ENCODE measurements at regions not wholly inside any gene's neighbourhood (a gene's known extent, or its start where the extent isn't known, plus 50 kb on each side); places are given as distances from the start of the nearest gene placed in this dataset.

DNA sequence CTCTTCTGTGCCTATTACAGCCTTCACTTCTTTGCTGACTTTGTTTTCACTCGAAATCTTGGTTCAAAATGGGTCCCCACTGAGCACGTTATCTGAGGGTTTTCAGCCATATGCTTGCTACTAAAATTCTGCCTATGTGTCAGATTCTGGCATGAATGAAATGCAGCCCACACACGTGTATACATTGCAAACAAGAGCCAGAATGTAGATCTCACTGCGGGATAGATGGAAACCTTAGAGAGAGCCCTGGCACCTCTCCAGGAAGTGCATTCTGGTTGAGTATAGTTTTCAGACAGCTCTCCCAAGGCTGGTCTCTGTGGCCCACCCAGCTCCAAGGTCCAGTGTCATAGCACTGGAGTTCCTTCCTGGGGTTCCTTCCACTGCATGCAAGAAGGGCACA lies 234.7 kb upstream of the GJB5 start:
- TF ChIP-seq, protein P1, sequence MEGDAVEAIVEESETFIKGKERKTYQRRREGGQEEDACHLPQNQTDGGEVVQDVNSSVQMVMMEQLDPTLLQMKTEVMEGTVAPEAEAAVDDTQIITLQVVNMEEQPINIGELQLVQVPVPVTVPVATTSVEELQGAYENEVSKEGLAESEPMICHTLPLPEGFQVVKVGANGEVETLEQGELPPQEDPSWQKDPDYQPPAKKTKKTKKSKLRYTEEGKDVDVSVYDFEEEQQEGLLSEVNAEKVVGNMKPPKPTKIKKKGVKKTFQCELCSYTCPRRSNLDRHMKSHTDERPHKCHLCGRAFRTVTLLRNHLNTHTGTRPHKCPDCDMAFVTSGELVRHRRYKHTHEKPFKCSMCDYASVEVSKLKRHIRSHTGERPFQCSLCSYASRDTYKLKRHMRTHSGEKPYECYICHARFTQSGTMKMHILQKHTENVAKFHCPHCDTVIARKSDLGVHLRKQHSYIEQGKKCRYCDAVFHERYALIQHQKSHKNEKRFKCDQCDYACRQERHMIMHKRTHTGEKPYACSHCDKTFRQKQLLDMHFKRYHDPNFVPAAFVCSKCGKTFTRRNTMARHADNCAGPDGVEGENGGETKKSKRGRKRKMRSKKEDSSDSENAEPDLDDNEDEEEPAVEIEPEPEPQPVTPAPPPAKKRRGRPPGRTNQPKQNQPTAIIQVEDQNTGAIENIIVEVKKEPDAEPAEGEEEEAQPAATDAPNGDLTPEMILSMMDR (IDR thresholded peaks at IDR 0.05; ENCODE audit: low read length): no peak
- no peak for TF ChIP-seq EZH2 (IDR thresholded peaks at IDR 0.05; ENCODE audit: borderline replicate concordance, low read length)
